ENCODE measurements at regions not wholly inside any gene's neighbourhood (a gene's known extent, or its start where the extent isn't known, plus 50 kb on each side); places are given as distances from the start of the nearest gene placed in this dataset.
"Not testable (repeated sequence)": the region's sequence is repeated elsewhere in the genome, so short reads cannot be mapped to it uniquely, and the experiment has no call there.

GRCh38 chr11:101305496-101305895, 175.9 kb upstream of the PGR start:
- ATAC-seq (no peak), DNase-seq (no peak)
- intact Hi-C loops (cut with micrococcal nuclease), result no loop called here

DNA sequence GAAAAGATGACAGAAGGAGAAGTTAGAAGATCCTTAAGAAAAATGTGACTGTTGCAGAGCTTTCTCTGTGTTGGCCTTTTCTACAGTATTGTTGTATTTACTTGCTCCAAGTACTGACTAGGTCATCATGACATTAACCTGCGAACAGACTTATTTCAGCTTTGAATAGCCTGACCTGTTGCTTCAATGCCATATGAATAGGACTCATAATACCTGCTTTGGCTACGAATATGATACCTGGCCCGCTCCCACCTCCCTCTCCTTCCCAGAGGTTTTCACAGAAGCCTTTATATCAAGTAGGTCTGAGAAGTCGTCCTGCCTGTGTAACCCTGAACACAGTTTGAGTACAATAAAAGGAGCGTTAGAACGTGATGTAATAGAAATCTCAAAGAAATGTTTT, 169.6 kb upstream of the PGR start:
- no peak for DNase-seq
- no peak for ATAC-seq
- intact Hi-C loops (cut with micrococcal nuclease), result no loop called here

DNA sequence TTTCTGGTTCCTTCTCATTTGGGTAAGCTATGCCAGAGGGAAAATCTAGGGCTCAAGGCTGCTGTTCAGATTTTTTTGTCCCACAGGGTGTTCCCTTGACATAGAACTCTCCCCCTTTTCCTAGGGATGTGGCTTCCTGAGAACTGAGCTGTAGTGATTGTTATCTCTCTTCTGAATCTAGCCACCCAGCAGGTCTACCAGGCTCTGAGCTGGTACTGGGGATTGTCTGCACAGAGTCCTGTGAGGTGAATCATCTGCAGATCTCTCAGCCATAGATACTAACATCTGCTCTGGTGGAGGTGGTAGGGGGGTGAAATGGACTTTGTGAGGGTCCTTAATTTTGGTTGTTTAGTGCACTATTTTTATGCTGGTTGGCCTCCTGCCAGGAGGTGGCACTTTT, 167.3 kb upstream of the PGR start:
- ATAC-seq (no peak), DNase-seq (no peak)
- intact Hi-C loops (cut with micrococcal nuclease), result no loop called here

- DNase-seq (no peak), ATAC-seq (no peak)
- intact Hi-C loops (cut with micrococcal nuclease), result no loop called here
These were observed 163.1 kb upstream of the PGR start for GRCh38 chr11:101292661-101293240.

DNA sequence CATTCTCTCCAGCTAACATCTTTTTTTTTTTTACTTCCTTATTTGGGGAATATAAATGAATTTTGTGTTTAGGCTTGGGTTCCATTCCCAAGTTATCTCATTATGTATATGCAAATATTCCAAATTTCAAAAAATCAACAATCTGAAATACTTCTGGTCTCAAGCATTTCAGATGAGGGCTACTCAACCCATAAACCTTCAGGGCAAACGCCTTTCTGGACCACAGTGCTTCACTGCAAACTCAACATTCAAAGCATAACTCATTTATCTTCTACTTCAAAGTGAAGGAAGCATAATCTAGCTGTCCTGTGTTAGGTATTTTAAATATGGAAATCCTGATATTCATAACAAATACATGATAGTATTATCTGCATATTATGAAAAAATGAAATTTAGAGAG, 161.7 kb upstream of the PGR start:
- DNase-seq (no peak), ATAC-seq (no peak)
- intact Hi-C loops (cut with micrococcal nuclease), result no loop called here

GRCh38 chr11:101288392-101288791, 158.8 kb upstream of the PGR start:
- ATAC-seq (no peak), DNase-seq (no peak)
- intact Hi-C loops (cut with micrococcal nuclease), result no loop called here

DNA sequence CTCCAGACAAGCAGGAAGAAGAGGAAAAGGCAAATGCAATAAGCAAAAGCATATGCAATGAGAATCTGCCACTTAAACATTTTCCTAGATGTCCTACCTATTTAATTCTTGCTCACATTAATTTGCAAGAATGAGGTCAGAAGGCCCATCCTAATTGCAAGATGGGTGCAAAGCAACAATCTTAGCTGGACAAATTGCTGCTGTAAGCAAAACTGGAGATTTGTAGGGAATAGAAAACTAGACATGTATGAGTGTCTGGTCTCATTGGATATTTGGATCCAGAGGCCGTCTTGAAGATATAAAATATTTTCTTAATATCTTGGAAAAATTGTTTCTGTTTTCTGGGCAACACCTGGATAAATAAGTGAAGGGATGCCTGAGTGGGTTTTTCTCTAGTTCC, 150.1 kb upstream of the PGR start:
- ATAC-seq (no peak), DNase-seq (no peak)
- intact Hi-C loops (cut with micrococcal nuclease), result no loop called here

DNA sequence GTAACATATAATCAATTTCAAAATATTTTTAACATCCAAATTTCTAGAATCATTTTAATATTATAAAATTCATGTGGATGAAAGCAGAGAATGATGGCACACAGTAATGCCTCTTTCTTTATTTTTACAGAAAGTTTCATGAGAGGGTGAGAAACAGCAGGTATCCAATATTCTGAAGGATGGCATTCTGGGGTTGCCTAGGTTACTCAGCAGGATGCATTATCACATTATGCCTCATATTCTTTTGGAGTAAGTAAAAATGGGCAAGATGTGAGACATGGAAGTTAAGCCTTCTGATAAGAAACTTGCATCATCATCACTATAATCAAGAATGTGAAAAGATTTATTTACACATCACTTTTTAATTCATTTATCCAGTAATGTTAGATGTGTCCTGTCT, 148.7 kb upstream of the PGR start:
- intact Hi-C loops (cut with micrococcal nuclease), result no loop called here
- DNase-seq (no peak), ATAC-seq (no peak)

- intact Hi-C loops (cut with micrococcal nuclease), result no loop called here
- ATAC-seq, result no peak
- DNase-seq, result no peak
These were observed 147.4 kb upstream of the PGR start for GRCh38 chr11:101277036-101277435.

- intact Hi-C loops (cut with micrococcal nuclease), result no loop called here
- ATAC-seq (no peak), DNase-seq (no peak)
These were observed 140.5 kb upstream of the PGR start for GRCh38 chr11:101269990-101270660.

GRCh38 chr11:101269390-101269789, 139.8 kb upstream of the PGR start:
- DNase-seq (no peak), ATAC-seq (no peak)
- intact Hi-C loops (cut with micrococcal nuclease), result no loop called here

DNA sequence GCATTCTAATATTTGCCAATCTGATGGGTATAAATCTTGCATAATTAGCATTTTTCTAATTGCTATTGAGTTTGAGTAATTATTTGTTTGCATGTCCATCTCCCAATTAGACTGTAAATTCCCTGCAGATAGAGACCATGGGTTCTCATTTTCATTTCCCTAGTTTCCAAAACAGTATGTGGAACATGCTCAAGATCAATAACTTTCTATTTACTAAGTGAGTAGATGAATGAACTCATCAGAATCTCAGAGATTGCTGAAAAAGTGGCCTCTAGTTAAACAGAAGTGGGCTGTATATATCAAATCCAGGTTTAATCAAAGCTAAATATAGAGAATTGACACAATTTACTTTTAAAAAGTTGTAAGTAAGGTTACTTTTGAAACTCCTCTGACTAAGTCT, 138.0 kb upstream of the PGR start:
- intact Hi-C loops (cut with micrococcal nuclease), result no loop called here
- ATAC-seq (no peak), DNase-seq (no peak)

DNA sequence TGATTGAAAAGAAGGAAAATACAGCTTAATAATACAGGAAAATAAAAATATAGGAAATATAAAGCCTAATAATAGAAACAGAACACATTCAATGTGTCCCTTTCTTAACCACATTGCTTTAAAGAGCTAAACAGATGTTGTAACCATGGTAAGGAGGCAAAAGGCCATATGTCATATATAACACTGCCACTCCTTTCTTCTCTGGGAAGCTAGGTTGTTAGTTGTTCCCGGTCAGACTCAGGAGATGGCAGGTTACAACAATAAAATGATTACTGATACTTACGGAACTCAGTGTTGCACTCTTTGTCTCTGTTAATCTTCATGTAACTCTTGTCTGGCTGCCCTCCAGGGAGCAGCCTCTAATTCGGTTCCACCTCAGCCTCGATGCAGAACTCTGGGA, 134.7 kb upstream of the PGR start:
- DNase-seq, result no peak
- no peak for ATAC-seq
- intact Hi-C loops (cut with micrococcal nuclease), result no loop called here

GRCh38 chr11:101262995-101263394, 133.4 kb upstream of the PGR start:
- ATAC-seq (no peak), DNase-seq (no peak)
- intact Hi-C loops (cut with micrococcal nuclease), result no loop called here

- intact Hi-C loops (cut with micrococcal nuclease), result no loop called here
- DNase-seq, result no peak
- no peak for ATAC-seq
These were observed 132.6 kb upstream of the PGR start for GRCh38 chr11:101262258-101262657.

- no peak for DNase-seq
These were observed 125.4 kb upstream of the PGR start for GRCh38 chr11:101255036-101255435.

GRCh38 chr11:101254037-101254436, 124.4 kb upstream of the PGR start:
- DNase-seq, result no peak
- intact Hi-C loops (cut with micrococcal nuclease), result no loop called here
- ATAC-seq, result no peak

More at GRCh38 chr11:101255036-101255435, 125.4 kb upstream of the PGR start:
- no peak for ATAC-seq
- intact Hi-C loops (cut with micrococcal nuclease), result no loop called here

GRCh38 chr11:101245635-101246034, 116.0 kb upstream of the PGR start:
- intact Hi-C loops (cut with micrococcal nuclease); DNase-seq: not testable (repeated sequence)

DNA sequence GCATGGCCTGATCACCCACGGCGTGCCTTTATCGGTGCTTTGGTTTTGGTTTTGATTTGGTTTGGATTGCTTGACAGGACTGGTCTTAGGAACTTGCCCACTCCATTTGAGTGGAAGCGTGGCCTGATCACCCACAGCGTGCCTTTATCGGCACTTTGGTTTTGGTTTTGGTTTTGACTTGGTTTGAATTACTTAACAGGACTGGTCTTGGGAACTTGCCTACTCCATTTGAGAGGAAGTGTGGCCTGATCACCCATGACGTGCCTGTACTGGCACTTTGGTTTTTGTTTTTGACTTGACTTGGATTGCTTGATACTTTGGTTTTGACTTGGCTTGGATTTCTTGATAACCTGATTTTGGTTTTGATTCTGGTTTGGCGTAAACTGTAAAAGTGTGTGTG, 115.5 kb upstream of the PGR start:
- intact Hi-C loops (cut with micrococcal nuclease); ATAC-seq; DNase-seq: not testable (repeated sequence)

More at GRCh38 chr11:101245635-101246034, 116.0 kb upstream of the PGR start:
- not testable (repeated sequence) for ATAC-seq

DNA sequence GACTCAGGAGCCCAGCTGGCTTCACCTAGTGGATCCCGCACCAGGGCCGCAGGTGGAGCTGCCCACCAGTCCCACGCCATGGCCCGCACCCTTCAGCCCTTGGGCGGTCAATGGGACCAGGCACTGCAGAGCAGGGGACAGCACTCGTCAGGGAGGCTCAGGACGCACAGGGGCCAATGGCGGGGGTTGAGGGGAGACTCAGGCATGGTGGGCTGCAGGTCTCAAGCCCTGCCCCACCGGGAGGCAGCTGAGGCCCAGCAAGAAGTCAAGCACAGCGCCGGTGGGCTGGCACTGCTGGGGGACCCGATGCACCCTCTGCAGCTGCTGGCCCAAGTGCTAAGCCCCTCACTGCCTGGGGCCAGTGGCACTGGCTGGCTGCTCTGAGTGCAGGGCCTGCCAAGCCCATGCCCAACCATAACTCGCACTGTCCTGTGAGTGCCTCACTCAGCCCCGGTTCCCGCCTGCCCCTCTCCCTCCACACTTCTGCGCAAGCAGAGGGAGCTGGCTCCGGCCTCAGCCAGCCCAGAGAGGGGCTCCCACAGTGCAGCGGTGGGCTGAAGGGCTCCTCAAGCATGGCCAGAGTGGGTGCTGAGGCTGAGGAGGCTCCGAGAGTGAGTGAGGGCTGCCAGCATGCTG, 111.7 kb upstream of the PGR start:
- DNase-seq (no peak), ATAC-seq (no peak)
- intact Hi-C loops (cut with micrococcal nuclease), result no loop called here
